HG03469 (cell line): ENCODE measurements at regions not wholly inside any gene's neighbourhood (a gene's known extent, or its start where the extent isn't known, plus 50 kb on each side); places are given as distances from the start of the nearest gene placed in this dataset.

Experiments used
- ATAC-seq: cut with Tn5 transposase; IDR thresholded peaks from one replicate; pipeline ENCODE4 v1.9.1; 2021; ENCODE audit warnings: mild to moderate bottlenecking, moderate library complexity, moderate number of reproducible peaks; ENCODE audit not compliant: unreplicated experiment

GRCh38 chr4:90007494-90008167 lies 113.0 kb downstream of the MMRN1 start:
- no peak for ATAC-seq

GRCh38 chr4:90012918-90013317 lies 114.3 kb upstream of the CCSER1 start:
- ATAC-seq, result no peak

- no peak for ATAC-seq
Observed at GRCh38 chr4:90024519-90024918, 102.7 kb upstream of the CCSER1 start.

GRCh38 chr4:90025248-90025647 lies 101.9 kb upstream of the CCSER1 start:
- ATAC-seq, result no peak

GRCh38 chr4:90027565-90027964 lies 99.6 kb upstream of the CCSER1 start:
- ATAC-seq, result peak; percentile 96

- ATAC-seq, result no peak
Observed at GRCh38 chr4:90028460-90028859, 98.7 kb upstream of the CCSER1 start.

GRCh38 chr4:90030202-90030601 lies 97.0 kb upstream of the CCSER1 start:
- no peak for ATAC-seq

- no peak for ATAC-seq
Observed at GRCh38 chr4:90030953-90031352, 96.2 kb upstream of the CCSER1 start.

- no peak for ATAC-seq
Observed at GRCh38 chr4:90039122-90039521, 88.1 kb upstream of the CCSER1 start.

GRCh38 chr4:90051999-90052398 lies 75.2 kb upstream of the CCSER1 start:
- no peak for ATAC-seq

GRCh38 chr4:90057091-90057490 lies 70.1 kb upstream of the CCSER1 start:
- ATAC-seq, result no peak

GRCh38 chr4:90060039-90060438 lies 67.2 kb upstream of the CCSER1 start:
- no peak for ATAC-seq

- no peak for ATAC-seq
Observed at GRCh38 chr4:90061881-90062280, 65.3 kb upstream of the CCSER1 start.

- ATAC-seq, result no peak
Observed at GRCh38 chr4:90064196-90064595, 63.0 kb upstream of the CCSER1 start.

- no peak for ATAC-seq
Observed at GRCh38 chr4:90069151-90069550, 58.0 kb upstream of the CCSER1 start.

- no peak for ATAC-seq
Observed at GRCh38 chr4:90071289-90072235, 55.6 kb upstream of the CCSER1 start.

GRCh38 chr4:90074322-90074886 lies 52.8 kb upstream of the CCSER1 start:
- no peak for ATAC-seq
